GM23338 (cell line): ENCODE measurements at regions not wholly inside any gene's neighbourhood (a gene's known extent, or its start where the extent isn't known, plus 50 kb on each side); places are given as distances from the start of the nearest gene placed in this dataset.

Experiments
- ATAC-seq: fragments of 200-7000 bp; cut with Tn5 transposase; 3 replicates; pipeline ENCODE4 v1.9.1; 2020
- DNase-seq: peaks from one replicate; pipeline ENCODE4 v3.0.0-alpha.2; 2015; ENCODE audit warnings: low spot score
- H2AFZ ChIP-seq: fragments of 200-600 bp; sonication (generic); 2 replicates; pipeline ENCODE4 v1.8.0; 2016; ENCODE audit warnings: antibody characterized with exemption, mild to moderate bottlenecking, moderate library complexity
- H3F3A ChIP-seq: fragments of 200-600 bp; sonication (generic); replicated peaks from 2 replicates; pipeline ENCODE4 v1.8.0; 2017; ENCODE audit warnings: antibody characterized with exemption, mixed run types, low read depth
- H3K27ac ChIP-seq: fragments of 200-600 bp; sonication (generic); 2 replicates; pipeline ENCODE4 v1.6.1; 2016; ENCODE audit warnings: low read depth
- H3K27me3 ChIP-seq: fragments of 200-600 bp; sonication (generic); 2 replicates; pipeline ENCODE4 v1.8.0; 2016; ENCODE audit warnings: mild to moderate bottlenecking, mixed run types, moderate library complexity; ENCODE audit not compliant: insufficient read depth
- H3K36me3 ChIP-seq: fragments of 200-600 bp; sonication (generic); 2 replicates; pipeline ENCODE4 v1.8.0; 2016; ENCODE audit warnings: mild to moderate bottlenecking; ENCODE audit not compliant: insufficient read depth
- H3K4me1 ChIP-seq: fragments of 200-600 bp; sonication (generic); 2 replicates; pipeline ENCODE4 v1.8.0; 2016; ENCODE audit warnings: mild to moderate bottlenecking, moderate library complexity; ENCODE audit not compliant: insufficient read depth
- H3K4me2 ChIP-seq: fragments of 200-600 bp; sonication (generic); 2 replicates; pipeline ENCODE4 v1.7.1; 2017; ENCODE audit warnings: mixed run types
- H3K4me3 ChIP-seq: fragments of 200-600 bp; sonication (generic); 2 replicates; pipeline ENCODE4 v1.6.1; 2016; ENCODE audit warnings: mixed run types
- H3K79me2 ChIP-seq: fragments of 200-600 bp; sonication (generic); replicated peaks from 2 replicates; pipeline ENCODE4 v1.8.0; 2017; ENCODE audit warnings: mild to moderate bottlenecking; ENCODE audit not compliant: insufficient read depth
- H3K9me2 ChIP-seq: fragments of 200-600 bp; sonication (generic); 2 replicates; pipeline ENCODE4 v1.8.0; 2017; ENCODE audit not compliant: insufficient read depth
- H4K20me1 ChIP-seq: fragments of 200-600 bp; sonication (generic); replicated peaks from 2 replicates; pipeline ENCODE4 v1.8.0; 2017; ENCODE audit warnings: mild to moderate bottlenecking; ENCODE audit not compliant: insufficient read depth
- H3K27ac Mint-ChIP-seq: 2 replicates; pipeline ENCODE4 v1.8.0; 2020; ENCODE audit warnings: inconsistent platforms, mild to moderate bottlenecking, moderate library complexity, mixed read lengths
- H3K27me3 Mint-ChIP-seq: 3 replicates; pipeline ENCODE4 v1.8.0; 2022; ENCODE audit warnings: low read depth, mild to moderate bottlenecking, moderate library complexity, mixed read lengths, inconsistent platforms; ENCODE audit not compliant: insufficient read depth, poor library complexity
- H3K36me3 Mint-ChIP-seq: 3 replicates; pipeline ENCODE4 v1.8.0; 2021; ENCODE audit warnings: low read depth, mild to moderate bottlenecking, inconsistent platforms, moderate library complexity, mixed read lengths
- H3K4me1 Mint-ChIP-seq: 3 replicates; pipeline ENCODE4 v1.8.0; 2020; ENCODE audit warnings: mild to moderate bottlenecking, inconsistent platforms, mixed read lengths
- H3K4me3 Mint-ChIP-seq: 3 replicates; pipeline ENCODE4 v1.8.0; 2021; ENCODE audit warnings: moderate library complexity, mild to moderate bottlenecking, inconsistent platforms, mixed read lengths
- H3K9me3 Mint-ChIP-seq: 3 replicates; pipeline ENCODE4 v1.8.0; 2020; ENCODE audit warnings: moderate library complexity, mild to moderate bottlenecking, inconsistent platforms, mixed read lengths
- CREB1 ChIP-seq: fragments of 250-450 bp; sonication (Bioruptor Pico); IDR thresholded peaks from 2 replicates; pipeline ENCODE4 v1.5.0; 2020; ENCODE audit warnings: low read depth, mild to moderate bottlenecking, moderate library complexity
- CTCF ChIP-seq, 2 experiments: fragments of 200-600 bp in 1 of 2; sonication (generic) in 1 of 2; conservative IDR thresholded peaks; 2 replicates each; pipeline versions ENCODE4 v1.5.1 to v1.6.1; 2016 to 2017; ENCODE audit warnings: antibody characterized with exemption in 2 of 2, low read depth in 2 of 2, mild to moderate bottlenecking in 2 of 2, moderate library complexity in 1 of 2
- ETS1 ChIP-seq: IDR thresholded peaks from 2 replicates; pipeline ENCODE4 v1.6.1; 2016; ENCODE audit warnings: antibody characterized with exemption
- EZH2 ChIP-seq: fragments of 200-600 bp; sonication (generic); IDR thresholded peaks from one replicate; pipeline ENCODE4 v1.8.0; 2017; ENCODE audit warnings: antibody characterized with exemption, mild to moderate bottlenecking, low read depth; ENCODE audit not compliant: unreplicated experiment
- JUNB ChIP-seq: IDR thresholded peaks from one replicate; pipeline ENCODE4 v1.6.1; 2016; ENCODE audit warnings: antibody characterized with exemption; ENCODE audit not compliant: unreplicated experiment
- POLR2AphosphoS5 ChIP-seq: IDR thresholded peaks from 2 replicates; pipeline ENCODE4 v1.6.1; 2016; ENCODE audit warnings: antibody characterized with exemption, low read depth
- REST ChIP-seq: IDR thresholded peaks from one replicate; pipeline ENCODE4 v1.6.1; 2018; ENCODE audit warnings: antibody characterized with exemption; ENCODE audit not compliant: unreplicated experiment
- STAT1 ChIP-seq: IDR thresholded peaks from one replicate; pipeline ENCODE4 v1.6.1; 2016; ENCODE audit warnings: antibody characterized with exemption; ENCODE audit not compliant: unreplicated experiment
- ZNF114 ChIP-seq: fragments of 250-450 bp; sonication (Bioruptor Pico); IDR thresholded peaks from 2 replicates; pipeline ENCODE4 v1.5.0; 2020; ENCODE audit warnings: mild to moderate bottlenecking, moderate library complexity
- ZNF331 ChIP-seq: fragments of 250-450 bp; sonication (Bioruptor Pico); IDR thresholded peaks from 2 replicates; pipeline ENCODE4 v1.5.0; 2020; ENCODE audit warnings: low read depth, mild to moderate bottlenecking, moderate library complexity
- ZNF462 ChIP-seq: fragments of 250-450 bp; sonication (Bioruptor Pico); IDR thresholded peaks from 2 replicates; pipeline ENCODE4 v1.5.0; 2020; ENCODE audit warnings: mild to moderate bottlenecking, moderate library complexity

- Histone ChIP-seq H4K20me1 (no peaks in the 10 kb centered on the region), H3K27me3 (no peaks in the 10 kb centered on the region), H3K9me2 (no peaks in the 10 kb centered on the region), H3K36me3 (no peaks in the 10 kb centered on the region), H2AFZ (0 out of 2 replicates have a peak overlapping the region, but pooled peaks have one; percentile 44), H3K4me1 (peaks cover 34% of the 10 kb centered on the region), H3K4me2 (peak overlapping the region; percentile 96), H3K4me3 (peak overlapping the region; percentile 73), H3K79me2 (peaks cover 8% of the 10 kb centered on the region), H3F3A (no peaks in the 10 kb centered on the region), H3K27ac (peak overlapping the region; percentile 96)
- peaks cover 25% of the 10 kb centered on the region for H3K4me1 Mint-ChIP-seq
- peaks cover 6% of the 10 kb centered on the region for H3K27me3 Mint-ChIP-seq
- H3K27ac Mint-ChIP-seq, result peak overlapping the region; percentile 94
- H3K9me3 Mint-ChIP-seq, result no peaks in the 10 kb centered on the region
- peak; percentile 17 for DNase-seq
- peak; percentile 44 for ATAC-seq
- peak overlapping the region; percentile 86 for H3K4me3 Mint-ChIP-seq
- TF ChIP-seq POLR2AphosphoS5, result no peak
- TF ChIP-seq EZH2, result no peak
- TF ChIP-seq ZNF462 (CRISPR knock-in tag), result no peak
- no peak for TF ChIP-seq REST
- TF ChIP-seq JUNB, result no peak
- TF ChIP-seq CREB1 (CRISPR knock-in tag), result no peak
- no peak for TF ChIP-seq ETS1
- TF ChIP-seq CTCF (conservative IDR thresholded peaks at IDR 0.05; ENCODE audit: low read depth in 2 of 2), result no peak
- TF ChIP-seq STAT1, result no peak
- no peak for TF ChIP-seq ZNF331 (CRISPR knock-in tag)
- no peak for TF ChIP-seq ZNF114 (CRISPR knock-in tag)
- peaks cover 4% of the 10 kb centered on the region; the same call in 2 of the 3 replicates for H3K36me3 Mint-ChIP-seq
These were observed 417.4 kb upstream of the NAALADL2 start for GRCh38 chr3:174441588-174442301.
